IPS DF 6.9 (cell line): ENCODE measurements at regions not wholly inside any gene's neighbourhood (a gene's known extent, or its start where the extent isn't known, plus 50 kb on each side); places are given as distances from the start of the nearest gene placed in this dataset.

Experiments used
- DNase-seq: peaks from one replicate; pipeline ENCODE4 v3.0.0-alpha.2; 2013; ENCODE audit warnings: low read depth, low spot score
- H3K27ac ChIP-seq: one replicate; pipeline ENCODE4 v1.5.1; 2013; ENCODE audit warnings: low read length, control low read depth
- H3K27me3 ChIP-seq: 2 replicates; pipeline ENCODE4 v1.6.1; 2013; ENCODE audit warnings: mild to moderate bottlenecking, low read length; ENCODE audit not compliant: control insufficient read depth, insufficient read depth
- H3K36me3 ChIP-seq: 2 replicates; pipeline ENCODE4 v1.6.1; 2013; ENCODE audit warnings: low read length; ENCODE audit not compliant: control insufficient read depth, insufficient read depth
- H3K4me1 ChIP-seq: 2 replicates; pipeline ENCODE4 v1.6.1; 2013; ENCODE audit warnings: low read length; ENCODE audit not compliant: control insufficient read depth, insufficient read depth
- H3K4me3 ChIP-seq: 2 replicates; pipeline ENCODE4 v1.5.1; 2013; ENCODE audit warnings: mild to moderate bottlenecking, low read length
- H3K9me3 ChIP-seq: 2 replicates; pipeline ENCODE4 v1.6.1; 2013; ENCODE audit warnings: low read length, inconsistent platforms; ENCODE audit not compliant: control insufficient read depth, insufficient read depth
- WGBS: extraction: QIAGEN DNeasy Blood & Tissue Kit; methylation state at CpG from one replicate; pipeline ENCODE4 v1.1.7; 2013; ENCODE audit warnings: mixed read lengths, missing lambda C conversion rate; ENCODE audit not compliant: insufficient read length, insufficient coverage; 5-methylcytosine and 5-hydroxymethylcytosine counted together

DNA sequence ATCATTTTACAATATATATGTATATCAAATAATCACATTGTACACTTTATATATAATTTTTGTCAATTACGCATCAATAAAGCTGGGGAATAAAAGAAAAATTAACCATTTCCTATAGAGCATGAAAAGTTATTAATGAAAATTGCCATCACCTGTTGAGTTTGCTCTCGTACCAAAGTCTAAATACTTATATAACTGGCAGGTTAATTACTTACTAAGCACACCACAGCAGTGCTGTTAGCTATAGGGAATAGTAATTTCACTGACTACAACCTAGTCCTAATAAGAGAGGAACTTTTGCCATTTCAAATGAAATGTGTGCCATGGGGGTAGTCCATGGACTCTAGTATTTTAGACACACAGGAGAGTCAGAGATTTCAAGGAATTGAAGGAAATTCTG is 176.9 kb upstream of the COL1A2 start:
- no peak overlapping the region for H3K4me3 ChIP-seq
- no peaks in the 10 kb centered on the region for H3K27me3 ChIP-seq
- no CpG with 5 or more reads among the region's 2 CpGs for WGBS
- no peak overlapping the region for H3K27ac ChIP-seq
- no peaks in the 10 kb centered on the region for H3K9me3 ChIP-seq
- DNase-seq: no peak
- no peaks in the 10 kb centered on the region for H3K36me3 ChIP-seq
- no peaks in the 10 kb centered on the region for H3K4me1 ChIP-seq

GRCh38 chr7:94222516-94222915 is 172.2 kb upstream of the COL1A2 start:
- H3K9me3 ChIP-seq: no peaks in the 10 kb centered on the region
- DNase-seq: no peak
- WGBS: no CpG with 5 or more reads among the region's 2 CpGs
- H3K4me1 ChIP-seq: no peaks in the 10 kb centered on the region; the same call in 1 of the 2 replicates
- no peaks in the 10 kb centered on the region for H3K27me3 ChIP-seq
- H3K4me3 ChIP-seq: no peak overlapping the region
- no peak overlapping the region for H3K27ac ChIP-seq
- no peaks in the 10 kb centered on the region for H3K36me3 ChIP-seq

DNA sequence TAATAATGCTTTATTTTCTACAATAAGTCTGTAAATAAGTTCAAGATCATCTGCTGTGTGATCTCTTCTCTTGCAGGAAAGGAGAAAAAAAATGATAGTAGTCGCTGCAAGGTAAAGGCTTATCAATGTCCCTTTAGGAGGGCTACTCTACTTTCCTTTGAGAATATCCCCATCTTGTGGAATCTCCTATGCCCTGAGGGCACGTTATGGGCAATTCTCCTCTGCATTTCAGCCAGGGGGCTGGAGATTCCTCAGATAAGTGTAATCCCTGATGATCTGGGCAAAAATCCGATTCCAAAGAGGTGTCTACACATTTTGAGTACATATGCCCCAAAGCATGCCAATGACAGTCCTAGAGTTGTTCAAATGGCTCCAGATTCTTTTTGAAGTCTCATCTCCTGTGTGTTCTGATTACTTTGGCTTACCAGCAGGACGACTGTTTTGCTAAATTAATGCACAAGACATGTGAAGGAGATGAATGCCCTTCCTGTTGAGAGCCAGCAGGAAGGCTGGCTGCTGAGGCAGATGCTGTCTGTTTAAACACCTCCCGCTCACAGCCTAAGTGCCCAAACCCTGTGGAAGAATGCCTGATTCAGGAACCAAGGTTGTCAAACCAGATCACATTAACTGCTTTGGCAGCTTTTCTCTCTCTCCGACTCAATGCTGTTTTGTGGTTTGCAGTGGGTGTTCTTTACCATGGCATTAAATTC is 171.2 kb upstream of the COL1A2 start:
- no peak overlapping the region for H3K27ac ChIP-seq

DNA sequence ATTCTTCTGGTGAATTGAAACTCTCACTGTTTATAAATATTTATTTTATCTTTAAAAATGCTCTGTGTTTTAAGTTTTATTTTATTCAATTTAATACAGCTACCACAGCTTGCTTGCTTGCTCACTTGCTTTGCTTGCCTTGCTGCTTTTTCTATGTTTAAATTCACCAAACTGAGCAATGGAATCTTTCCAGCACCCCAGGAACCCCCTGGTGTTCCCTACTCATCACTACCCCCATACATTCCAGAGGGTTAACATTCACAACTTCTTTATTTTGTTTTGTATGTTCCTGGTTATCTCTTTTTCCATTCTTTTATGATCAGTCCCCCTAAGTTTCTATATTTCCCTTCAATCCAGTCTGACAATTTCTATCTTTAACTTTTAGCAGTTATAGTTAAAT is 166.5 kb upstream of the COL1A2 start:
- peaks cover 1% of the 10 kb centered on the region; the same call in 1 of the 2 replicates for H3K27me3 ChIP-seq
- no peaks in the 10 kb centered on the region for H3K9me3 ChIP-seq
- no peak overlapping the region for H3K27ac ChIP-seq
- no peaks in the 10 kb centered on the region for H3K36me3 ChIP-seq
- no peaks in the 10 kb centered on the region; the same call in 1 of the 2 replicates for H3K4me1 ChIP-seq
- DNase-seq: no peak
- H3K4me3 ChIP-seq: no peak overlapping the region

More for the DNA sequence above, 171.2 kb upstream of the COL1A2 start:
- no peaks in the 10 kb centered on the region; the same call in 1 of the 2 replicates for H3K4me1 ChIP-seq
- DNase-seq: peak; percentile 79
- H3K36me3 ChIP-seq: no peaks in the 10 kb centered on the region
- WGBS: no CpG with 5 or more reads among the region's 6 CpGs
- no peaks in the 10 kb centered on the region for H3K9me3 ChIP-seq
- H3K27me3 ChIP-seq: no peaks in the 10 kb centered on the region
- no peak overlapping the region for H3K4me3 ChIP-seq

DNA sequence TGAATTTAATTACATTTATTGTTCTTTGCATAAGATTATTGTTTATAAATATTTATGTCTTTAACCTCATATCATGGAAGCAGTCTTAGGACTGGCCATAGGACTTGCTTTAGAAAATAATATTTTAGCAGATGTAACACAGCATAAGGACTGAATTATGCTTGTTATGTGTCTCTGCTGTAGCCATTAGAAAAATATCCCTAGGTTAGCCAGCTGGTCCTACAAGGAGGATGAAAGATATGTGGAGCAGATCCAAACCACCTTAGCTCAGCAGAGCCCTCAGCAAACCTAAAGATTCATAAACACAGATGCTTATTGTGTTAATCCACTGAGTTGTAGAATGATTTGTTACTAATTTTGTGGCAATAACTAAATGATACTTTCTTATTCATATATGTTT is 166.0 kb upstream of the COL1A2 start:
- no peaks in the 10 kb centered on the region; the same call in 1 of the 2 replicates for H3K4me1 ChIP-seq
- no peak overlapping the region for H3K27ac ChIP-seq
- H3K9me3 ChIP-seq: no peaks in the 10 kb centered on the region
- H3K36me3 ChIP-seq: no peaks in the 10 kb centered on the region
- peaks cover 3% of the 10 kb centered on the region; the same call in 1 of the 2 replicates for H3K27me3 ChIP-seq
- no peak overlapping the region for H3K4me3 ChIP-seq
- no peak for DNase-seq

DNA sequence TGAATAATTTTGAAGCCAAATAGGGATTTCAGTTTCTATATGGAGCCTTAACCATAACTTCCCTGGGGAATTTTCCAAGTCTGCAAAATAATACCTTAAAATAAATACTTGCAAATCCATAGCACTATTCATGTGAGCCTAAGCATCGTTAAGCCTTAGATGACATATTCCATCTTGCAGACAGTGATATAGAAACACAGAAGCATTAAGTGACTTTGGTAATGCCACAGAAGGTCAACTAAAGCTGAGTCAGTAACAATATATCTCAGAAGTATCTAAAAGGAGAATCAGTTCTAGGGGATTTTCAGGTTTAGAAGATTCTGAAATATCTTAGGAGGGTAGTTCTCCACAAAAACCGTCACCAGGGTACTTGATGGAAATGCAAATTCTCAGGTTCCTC is 163.4 kb upstream of the COL1A2 start:
- Histone ChIP-seq H3K4me1 (no peaks in the 10 kb centered on the region), H3K27ac (no peak overlapping the region), H3K9me3 (no peaks in the 10 kb centered on the region), H3K4me3 (no peak overlapping the region), H3K36me3 (no peaks in the 10 kb centered on the region), H3K27me3 (peaks cover 6% of the 10 kb centered on the region)
- DNase-seq: no peak
- no CpG with 5 or more reads among the region's 2 CpGs for WGBS

- peaks cover 12% of the 10 kb centered on the region for H3K27me3 ChIP-seq
- no peak for DNase-seq
- no peaks in the 10 kb centered on the region for H3K4me1 ChIP-seq
- WGBS: no CpG with 5 or more reads among the region's 2 CpGs
- H3K36me3 ChIP-seq: no peaks in the 10 kb centered on the region
- H3K4me3 ChIP-seq: no peak overlapping the region
- no peaks in the 10 kb centered on the region for H3K9me3 ChIP-seq
- no peak overlapping the region for H3K27ac ChIP-seq
These were observed 157.7 kb upstream of the COL1A2 start for GRCh38 chr7:94236960-94237359.

GRCh38 chr7:94237417-94237816 is 157.3 kb upstream of the COL1A2 start:
- H3K27ac ChIP-seq: no peak overlapping the region
- no peaks in the 10 kb centered on the region for H3K9me3 ChIP-seq
- H3K36me3 ChIP-seq: no peaks in the 10 kb centered on the region
- DNase-seq: no peak
- H3K27me3 ChIP-seq: peaks cover 12% of the 10 kb centered on the region
- H3K4me3 ChIP-seq: no peak overlapping the region
- no peaks in the 10 kb centered on the region for H3K4me1 ChIP-seq
- no CpG with 5 or more reads among the region's 3 CpGs for WGBS

- WGBS: no CpG with 5 or more reads among the region's 4 CpGs
- Histone ChIP-seq H3K4me1 (no peaks in the 10 kb centered on the region), H3K9me3 (no peaks in the 10 kb centered on the region), H3K27me3 (peaks cover 9% of the 10 kb centered on the region), H3K27ac (no peak overlapping the region), H3K36me3 (no peaks in the 10 kb centered on the region), H3K4me3 (no peak overlapping the region)
- no peak for DNase-seq
These were observed 154.9 kb upstream of the COL1A2 start for GRCh38 chr7:94239661-94240234.

- Histone ChIP-seq H3K4me1 (no peaks in the 10 kb centered on the region), H3K27ac (no peak overlapping the region), H3K27me3 (peaks cover 9% of the 10 kb centered on the region), H3K9me3 (no peaks in the 10 kb centered on the region), H3K36me3 (no peaks in the 10 kb centered on the region), H3K4me3 (no peak overlapping the region)
- no peak for DNase-seq
- WGBS: no CpG with 5 or more reads among the region's 6 CpGs
These were observed 153.8 kb upstream of the COL1A2 start for GRCh38 chr7:94240902-94241301.

DNA sequence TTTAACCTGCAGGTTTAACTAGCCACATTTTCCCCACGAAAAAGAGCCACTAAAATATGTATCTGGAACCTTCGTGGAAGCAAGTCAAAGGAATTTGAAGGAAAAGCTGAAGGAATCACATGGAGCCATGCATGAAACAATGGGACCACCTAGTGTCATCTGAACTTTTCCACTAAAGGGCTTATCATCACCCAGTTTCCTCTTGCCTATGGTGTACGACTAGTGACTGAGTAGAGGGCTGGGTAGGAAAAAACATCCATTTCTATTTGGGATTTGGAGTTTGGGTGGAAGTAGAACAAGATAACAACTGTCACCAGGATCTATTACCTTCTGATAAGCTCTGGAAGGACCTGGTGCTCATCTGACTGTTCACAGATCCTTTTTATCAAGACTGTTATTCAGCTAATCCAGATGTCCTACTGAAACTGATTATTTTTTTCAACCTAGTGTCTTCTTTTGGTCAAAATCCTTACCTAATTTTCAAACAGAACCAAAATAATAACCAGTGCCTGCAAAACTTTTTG is 153.2 kb upstream of the COL1A2 start:
- H3K27me3 ChIP-seq: peaks cover 4% of the 10 kb centered on the region; the same call in 1 of the 2 replicates
- DNase-seq: no peak
- H3K4me3 ChIP-seq: no peak overlapping the region
- no CpG with 5 or more reads among the region's 3 CpGs for whole genome bisulfite sequencing
- no peaks in the 10 kb centered on the region for H3K9me3 ChIP-seq
- H3K36me3 ChIP-seq: no peaks in the 10 kb centered on the region
- no peaks in the 10 kb centered on the region for H3K4me1 ChIP-seq
- H3K27ac ChIP-seq: no peak overlapping the region
